ENCODE measurements at regions not wholly inside any gene's neighbourhood (a gene's known extent, or its start where the extent isn't known, plus 50 kb on each side); places are given as distances from the start of the nearest gene placed in this dataset.

DNA sequence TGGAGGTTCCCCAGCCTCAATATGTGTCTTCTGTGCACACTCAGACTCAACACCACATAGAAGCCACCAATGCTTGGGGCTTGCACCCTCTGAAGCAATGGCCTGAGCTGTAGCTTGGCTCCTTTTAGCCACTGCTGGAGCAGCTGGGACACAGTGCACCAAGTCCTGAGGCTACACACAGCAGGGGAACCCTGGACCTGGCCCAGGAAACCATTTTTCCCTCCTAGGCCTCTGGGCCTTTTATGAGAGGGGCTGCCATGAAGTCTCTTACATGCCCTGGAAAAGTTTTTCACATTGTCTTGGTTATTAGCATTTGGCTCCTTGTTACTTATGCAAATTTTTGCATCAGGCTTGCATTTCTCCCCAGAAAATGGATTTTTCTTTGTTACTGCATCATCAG lies 306.2 kb downstream of the CPXCR1 start:
- TF ChIP-seq CTCF (IDR thresholded peaks at IDR 0.05) (no peak), EP300 (IDR thresholded peaks at IDR 0.05) (no peak)
